Stimulated activated CD4-positive, alpha-beta T cell treated with anti-CD3 and anti-CD28 coated beads, Interleukin-12 subunit alpha, Interleukin-12 subunit beta, amount 100 ng/mL, for 48 hours (primary cell): ENCODE measurements at regions not wholly inside any gene's neighbourhood (a gene's known extent, or its start where the extent isn't known, plus 50 kb on each side); places are given as distances from the start of the nearest gene placed in this dataset.

Experiments used
- DNase-seq, 3 donors: peaks; one replicate each; pipeline ENCODE4 v3.0.0-alpha.2; 2020; ENCODE audit warnings: low read depth in 2 of 3, low spot score in 1 of 3

DNA sequence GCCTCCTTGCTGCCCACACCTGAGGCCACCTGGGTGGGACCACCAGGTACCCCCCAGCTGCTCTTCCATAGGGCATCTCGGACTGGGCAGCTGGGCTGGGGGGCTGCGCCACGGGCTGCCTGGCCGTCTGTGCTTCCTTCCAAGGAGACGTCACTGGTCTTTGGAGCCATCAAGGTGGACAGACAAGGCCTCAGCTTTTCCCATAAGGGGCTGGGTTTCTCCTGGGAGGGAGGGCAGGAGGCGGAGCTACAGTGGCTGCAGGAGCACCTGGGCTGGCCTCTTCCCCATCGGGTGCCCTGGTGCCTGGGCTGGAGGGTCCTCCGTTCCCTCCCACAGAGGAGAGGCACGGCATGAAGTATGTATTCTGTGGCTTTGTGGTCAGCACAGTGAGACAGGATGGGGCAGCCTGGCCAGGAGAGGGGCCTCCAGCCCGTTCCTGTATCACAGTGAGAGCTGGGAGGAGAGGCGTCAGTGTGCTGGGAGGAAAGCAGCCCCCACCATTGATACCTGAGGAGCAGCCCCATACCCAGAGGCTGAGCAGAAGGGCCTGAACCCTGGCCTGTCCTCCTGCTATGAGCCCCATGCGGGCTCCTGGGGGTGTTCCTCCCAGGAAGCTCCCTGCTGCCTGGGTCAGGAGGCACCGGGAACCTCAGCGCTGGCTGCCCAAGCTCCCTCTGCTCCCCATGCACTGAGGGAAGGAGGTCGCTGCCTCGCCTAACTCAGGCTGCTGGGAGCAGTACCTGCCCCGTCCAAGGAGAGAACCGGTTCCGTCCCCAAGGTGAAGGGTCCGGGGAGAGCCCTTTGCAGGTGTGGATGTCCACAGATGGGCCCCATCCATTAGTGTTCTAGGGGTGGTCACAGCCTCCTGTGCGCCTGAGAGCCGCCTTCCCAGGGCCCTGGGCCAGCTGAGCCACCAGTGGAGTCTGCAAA is 1075.0 kb downstream of the BRD1 start:
- no peak for DNase-seq

DNA sequence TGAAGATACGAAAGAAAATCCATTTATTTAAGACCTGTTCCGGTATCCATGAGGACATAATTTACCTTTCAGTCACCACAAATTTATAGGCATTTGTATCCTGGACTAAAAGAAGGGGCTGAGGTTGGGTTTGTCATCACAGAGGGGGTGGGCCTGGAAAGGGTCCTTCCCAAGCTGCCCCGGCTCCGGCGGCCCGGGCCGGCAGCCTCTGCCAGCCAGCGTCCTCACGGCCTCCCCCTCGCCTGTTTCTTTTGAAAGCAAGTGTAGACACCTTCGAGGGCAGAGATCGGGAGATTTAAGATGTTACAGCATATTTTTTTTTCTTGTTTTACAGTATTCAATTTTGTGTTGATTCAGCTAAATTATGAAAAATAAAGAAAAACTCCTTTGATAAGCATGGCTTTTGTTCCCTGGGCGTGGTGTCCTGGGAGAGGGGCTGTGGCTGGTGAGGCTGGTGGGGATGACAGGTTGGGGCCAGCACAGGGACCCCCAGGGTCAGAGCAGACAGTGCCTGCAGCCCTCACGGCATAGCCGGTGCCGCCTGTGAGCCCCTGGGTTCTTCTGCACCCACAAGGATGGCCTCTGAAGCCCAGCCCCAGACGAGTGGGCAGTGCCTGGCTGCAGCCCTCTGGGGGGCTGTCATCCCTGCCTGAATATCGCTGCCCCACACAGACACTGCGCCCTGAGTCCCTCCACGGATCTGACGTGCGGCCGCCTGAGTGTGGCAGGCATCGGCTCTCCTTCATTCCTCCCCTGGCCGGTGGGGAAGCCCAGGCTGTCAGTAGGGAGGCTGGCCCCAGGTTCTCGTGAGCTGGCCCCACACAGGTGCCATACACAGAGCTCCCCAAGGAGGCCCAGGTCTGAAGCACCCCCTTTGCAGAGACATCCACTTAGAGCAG is 1075.9 kb downstream of the BRD1 start:
- no peak for DNase-seq

DNA sequence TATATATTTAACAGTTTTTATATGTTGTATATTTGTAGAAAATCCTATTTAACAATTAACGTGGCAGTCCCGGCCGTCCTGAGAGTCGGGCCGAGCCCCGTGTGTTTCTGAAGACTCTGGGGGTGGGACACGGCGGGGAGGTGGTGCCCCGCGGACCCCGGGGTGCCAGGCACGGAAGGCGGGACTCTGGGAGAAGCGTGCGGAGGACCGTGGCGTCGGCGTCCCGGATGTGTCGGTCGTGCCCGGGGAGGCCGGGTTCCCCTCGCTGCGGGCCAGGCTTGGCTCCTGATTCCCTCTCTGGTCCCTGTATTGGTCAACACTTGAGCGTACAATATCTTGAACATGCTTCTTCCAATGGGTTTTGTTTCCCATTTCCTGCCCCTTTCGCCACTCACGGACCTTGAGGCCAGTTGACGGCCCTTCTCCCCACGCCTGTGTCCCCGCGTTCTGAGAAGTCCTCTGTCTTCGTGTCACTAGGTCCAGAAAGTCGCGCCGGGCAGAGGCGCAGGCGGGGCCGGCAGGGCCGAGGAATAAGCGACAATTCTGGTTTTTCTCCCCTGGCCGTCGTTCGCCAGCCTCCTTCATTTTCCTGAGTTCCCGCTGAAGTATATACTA is 1076.7 kb downstream of the BRD1 start:
- DNase-seq, result no peak

DNA sequence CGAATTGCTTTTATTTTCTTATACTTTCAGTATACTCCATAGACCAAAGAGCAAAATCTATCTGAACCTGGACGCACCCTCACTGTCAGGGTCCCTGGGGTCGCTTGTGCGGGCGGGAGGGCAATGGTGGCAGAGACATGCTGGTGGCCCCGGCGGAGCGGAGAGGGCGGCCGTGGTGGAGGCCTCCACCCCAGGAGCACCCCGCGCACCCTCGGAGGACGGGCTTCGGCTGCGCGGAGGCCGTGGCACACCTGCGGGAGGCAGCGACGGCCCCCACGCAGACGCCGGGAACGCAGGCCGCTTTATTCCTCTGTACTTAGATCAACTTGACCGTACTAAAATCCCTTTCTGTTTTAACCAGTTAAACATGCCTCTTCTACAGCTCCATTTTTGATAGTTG is 1077.4 kb downstream of the BRD1 start:
- DNase-seq, result no peak

DNA sequence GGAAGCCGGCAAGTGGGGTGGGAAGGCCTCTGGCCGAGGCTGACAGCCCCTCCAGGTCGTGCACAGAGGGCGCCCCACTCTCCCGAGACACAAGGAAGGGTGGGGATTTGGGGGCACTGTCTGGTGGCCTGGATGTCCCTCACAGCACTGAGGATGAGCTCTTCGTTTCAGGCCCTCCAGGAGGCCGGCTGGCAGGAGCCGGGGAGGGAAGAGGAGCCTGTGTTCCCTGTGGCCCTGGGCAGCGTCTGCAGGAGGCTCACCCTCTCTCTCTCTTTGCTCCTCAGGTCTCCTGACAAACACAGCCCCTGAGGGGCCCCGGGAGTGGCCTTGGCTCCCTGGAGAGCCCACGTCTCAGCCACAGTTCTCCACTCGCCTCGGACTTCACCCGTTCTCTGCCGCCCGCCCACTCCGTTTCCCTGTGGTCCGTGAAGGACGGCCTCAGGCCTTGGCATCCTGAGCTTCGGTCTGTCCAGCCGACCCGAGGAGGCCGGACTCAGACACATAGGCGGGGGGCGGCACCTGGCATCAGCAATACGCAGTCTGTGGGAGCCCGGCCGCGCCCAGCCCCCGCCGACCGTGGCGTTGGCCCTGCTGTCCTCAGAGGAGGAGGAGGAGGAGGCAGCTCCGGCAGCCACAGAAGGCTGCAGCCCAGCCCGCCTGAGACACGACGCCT is 1078.0 kb downstream of the BRD1 start:
- DNase-seq, result no peak

DNA sequence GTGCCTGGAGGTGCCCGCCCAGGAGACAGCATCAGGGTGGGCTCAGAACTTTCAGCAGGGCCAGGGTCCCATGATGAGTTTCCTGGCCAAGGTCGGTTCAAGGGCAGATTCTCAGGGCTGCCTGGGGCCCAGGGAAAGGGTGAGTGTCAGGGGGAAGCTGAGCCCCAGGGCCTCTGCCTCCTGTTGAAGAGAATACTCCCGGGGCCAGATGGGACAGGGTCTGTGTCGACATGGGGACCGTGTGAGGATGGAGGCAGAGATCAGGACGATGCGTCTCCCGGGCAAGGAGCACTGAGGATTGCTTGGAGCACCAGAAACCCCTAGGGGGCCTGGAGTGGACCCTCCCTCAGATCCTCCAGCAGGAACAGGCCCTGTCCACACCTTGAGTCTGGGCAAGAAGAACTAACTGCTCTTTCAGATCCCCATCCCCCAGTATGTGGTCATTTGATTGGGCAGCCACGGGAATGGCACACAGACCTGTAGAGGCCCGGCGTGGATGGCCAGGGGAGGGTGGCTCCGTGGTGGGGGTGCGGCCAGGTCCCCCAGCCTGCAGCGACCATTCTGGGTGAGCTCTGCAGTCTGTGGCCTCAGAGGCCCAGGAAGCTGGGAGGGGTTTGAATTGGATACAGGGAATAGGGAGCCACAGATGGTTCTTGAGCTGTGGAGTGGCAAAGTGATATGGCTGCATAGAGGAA is 1078.7 kb downstream of the BRD1 start:
- DNase-seq, result no peak

DNA sequence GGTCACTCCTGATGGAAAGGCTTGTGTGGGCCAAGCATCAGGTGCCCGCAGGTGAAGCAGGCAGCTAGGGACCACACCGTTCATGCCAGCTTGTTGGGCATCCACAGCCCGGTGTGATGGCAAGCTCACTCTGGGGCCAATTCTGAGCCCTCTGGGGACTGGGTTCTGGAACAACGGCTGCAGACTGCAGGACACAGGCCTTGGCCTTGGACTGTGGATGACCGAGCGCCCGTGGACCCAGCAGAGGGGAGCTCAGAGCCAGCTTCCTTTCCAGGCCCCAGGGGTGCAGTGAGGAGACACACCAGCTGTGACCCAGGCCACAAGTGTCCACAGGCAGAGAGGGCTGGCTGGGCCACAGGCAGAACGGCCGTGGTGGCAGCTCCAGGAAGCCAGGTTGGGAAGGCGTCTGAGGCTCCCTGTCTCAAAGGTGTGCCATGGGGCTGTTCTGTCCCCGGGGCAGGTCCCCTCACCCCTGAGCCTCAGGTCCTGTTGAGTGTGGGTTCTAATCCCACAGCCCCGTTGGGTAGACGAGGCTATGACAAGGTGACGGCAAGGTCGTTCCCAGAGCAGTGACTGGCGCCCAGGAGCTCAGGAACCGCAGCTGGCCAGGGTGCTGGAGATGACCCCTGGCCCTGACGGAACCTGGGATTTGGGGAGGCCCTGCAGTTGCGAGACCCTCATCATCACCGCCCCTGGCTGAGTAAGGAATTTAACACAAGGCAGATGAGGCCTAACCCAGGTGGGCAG is 1079.4 kb downstream of the BRD1 start:
- DNase-seq, result no peak

DNA sequence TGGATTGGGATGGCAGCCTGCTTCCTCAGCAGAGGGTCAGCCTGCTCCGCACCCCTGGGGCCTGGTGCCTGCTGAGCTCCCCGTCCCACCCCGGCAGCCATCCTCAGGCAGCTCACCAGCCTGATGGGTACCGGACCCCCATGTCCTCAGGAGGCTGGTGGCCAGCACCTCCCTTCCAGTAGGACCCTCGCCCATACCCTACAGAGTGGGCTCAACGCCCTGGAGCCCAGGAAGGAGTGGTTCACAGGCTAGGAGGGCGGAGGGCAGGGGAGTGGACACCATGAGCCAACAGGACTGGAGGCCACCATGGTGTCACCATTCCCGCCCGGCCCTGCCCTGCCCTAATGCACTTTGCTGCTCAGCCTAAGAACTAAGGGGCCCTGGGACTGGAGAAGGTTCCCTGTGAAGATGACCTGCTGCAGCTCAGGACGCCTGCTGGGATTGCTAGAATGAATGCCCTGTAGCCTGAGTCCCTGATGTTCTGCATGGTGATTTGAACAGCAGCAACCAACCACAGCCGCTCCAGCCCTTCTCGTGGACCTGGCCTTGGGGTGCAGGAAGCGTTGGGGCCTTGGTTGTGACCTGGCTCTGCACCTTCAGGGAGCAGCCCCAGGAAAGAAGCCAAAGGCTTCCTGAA is 1080.8 kb downstream of the BRD1 start:
- no peak for DNase-seq

DNA sequence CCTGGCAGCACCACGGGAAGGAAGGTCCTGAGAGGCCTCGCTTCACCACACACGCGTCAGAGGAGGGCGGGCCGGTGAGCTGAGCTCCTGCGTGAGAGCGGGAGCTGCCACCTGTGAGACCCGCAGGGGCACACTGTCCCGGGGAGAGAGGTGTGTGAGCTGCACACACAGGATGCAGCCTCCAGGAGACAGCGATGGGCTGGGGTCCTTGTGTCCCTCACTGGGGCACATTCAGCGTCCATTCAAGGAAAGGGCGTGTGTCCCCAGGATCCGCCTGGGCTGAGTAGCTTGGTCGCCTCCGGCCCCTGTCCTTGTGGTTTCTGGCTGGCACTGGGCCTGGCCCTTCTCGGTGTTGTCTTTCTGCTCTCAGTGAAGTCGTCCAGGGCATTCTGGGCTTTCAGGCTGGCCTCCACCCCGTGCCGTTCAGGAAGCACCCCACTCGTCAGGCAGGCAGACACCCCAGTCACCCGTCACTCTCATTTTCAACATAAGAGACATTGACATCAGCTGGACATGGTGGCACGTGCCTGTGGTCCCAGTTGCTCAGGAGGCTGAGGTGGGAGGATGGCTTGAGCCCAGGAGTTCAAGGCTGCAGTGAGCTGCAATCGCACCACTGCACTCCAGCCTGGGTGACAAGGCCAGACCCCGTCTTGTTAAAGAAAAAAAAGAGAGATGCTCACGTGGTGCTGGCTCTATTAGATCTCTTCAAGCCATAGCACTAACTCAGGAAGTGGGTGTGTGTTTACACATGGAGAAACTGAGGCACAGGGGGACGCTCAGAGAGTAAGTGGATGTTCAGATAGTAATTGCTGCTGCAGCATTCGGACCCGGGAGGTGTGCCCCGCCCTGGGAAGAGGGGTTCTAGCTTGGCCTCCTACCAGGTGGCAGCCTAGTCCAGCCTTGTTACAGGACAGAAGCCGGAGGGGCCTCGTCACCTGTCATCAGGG is 1081.6 kb downstream of the BRD1 start:
- DNase-seq, result no peak

DNA sequence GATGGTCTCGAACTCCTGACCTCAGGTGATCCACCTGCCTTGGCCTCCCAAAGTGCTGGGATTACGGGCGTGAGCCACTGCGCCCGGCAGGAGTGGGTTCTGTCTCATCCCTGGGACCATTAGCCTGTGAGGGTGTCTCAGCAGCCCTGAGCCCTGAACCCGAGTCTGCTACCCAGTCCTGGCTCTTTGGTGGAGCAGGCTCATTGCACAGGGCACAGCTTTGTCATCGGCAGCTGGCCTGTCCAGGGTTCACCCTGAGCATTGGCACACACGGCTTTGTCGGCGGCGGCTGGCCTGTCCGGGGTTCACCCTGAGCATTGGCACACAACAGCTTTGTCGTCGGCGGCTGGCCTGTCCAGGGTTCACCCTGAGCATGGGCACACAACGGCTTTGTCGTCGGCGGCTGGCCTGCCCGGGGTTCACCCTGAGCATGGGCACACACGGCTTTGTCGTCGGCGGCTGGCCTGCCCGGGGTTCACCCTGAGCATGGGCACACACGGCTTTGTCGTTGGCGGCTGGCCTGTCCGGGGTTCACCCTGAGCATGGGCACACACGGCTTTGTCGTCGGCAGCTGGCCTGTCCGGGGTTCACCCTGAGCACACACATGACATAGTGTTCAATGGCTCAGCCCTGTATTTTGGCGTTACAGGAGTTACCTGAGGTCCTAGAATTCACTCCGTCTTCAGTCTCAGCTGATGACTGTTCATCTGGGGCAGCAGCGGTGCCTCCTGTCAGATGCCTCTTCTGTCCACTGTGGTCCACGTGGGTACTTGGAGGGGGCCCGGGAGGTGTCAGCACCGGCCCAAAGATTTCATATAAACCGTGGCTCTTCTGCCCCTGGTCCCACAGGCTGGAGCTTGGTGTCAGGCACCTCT is 1082.5 kb downstream of the BRD1 start:
- no peak for DNase-seq

DNA sequence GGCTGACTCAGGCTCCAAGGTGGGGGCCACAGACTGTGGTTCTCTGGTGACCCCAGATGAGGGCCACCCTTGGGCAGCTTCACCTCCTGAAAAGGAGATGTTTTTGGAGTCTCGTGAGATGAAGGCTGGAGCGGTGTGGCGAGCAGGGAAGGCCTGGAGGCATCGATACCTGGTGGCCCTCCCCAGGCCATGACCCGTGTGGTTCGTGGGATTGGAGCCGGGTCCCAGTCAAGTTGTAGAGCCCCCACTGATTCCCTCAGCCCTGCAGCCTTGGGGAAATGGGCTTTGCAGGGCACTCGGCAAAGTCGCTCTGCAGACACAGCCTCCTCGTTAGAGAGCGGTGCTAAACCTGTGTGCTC is 1083.4 kb downstream of the BRD1 start:
- DNase-seq, result no peak

DNA sequence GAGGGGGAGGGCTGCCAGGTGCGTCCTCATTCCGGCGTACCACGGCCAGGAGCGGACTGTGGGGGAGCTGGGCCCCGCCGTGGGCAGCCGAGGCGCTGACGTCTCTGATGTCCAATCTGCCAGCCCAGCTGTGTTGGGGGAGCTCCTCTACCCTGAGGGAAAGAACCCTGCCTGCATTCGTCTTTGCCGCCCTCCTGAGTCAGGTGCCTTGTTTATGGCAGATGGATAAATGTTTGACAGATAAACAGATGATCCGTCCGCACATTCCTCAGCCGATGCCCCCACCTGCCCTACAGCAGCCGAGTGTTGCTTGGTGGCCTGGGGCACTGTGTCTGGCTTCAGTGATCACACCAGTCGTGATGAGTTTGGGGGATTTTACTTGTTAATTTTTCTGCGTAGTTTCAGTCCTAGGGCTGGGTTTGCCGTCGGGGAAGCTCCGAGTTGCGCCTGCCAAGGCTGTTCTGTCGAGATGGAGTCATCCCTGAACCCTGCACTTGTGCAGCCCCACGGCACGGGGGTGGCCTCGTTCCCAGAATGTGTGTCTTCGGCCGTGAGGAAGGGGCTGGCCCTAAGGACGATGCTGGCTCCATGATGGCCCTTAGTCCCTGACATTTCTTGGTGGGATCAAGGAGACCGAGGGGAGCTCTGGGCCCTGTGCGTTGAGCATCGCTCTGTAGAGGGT is 1083.9 kb downstream of the BRD1 start:
- no peak for DNase-seq

DNA sequence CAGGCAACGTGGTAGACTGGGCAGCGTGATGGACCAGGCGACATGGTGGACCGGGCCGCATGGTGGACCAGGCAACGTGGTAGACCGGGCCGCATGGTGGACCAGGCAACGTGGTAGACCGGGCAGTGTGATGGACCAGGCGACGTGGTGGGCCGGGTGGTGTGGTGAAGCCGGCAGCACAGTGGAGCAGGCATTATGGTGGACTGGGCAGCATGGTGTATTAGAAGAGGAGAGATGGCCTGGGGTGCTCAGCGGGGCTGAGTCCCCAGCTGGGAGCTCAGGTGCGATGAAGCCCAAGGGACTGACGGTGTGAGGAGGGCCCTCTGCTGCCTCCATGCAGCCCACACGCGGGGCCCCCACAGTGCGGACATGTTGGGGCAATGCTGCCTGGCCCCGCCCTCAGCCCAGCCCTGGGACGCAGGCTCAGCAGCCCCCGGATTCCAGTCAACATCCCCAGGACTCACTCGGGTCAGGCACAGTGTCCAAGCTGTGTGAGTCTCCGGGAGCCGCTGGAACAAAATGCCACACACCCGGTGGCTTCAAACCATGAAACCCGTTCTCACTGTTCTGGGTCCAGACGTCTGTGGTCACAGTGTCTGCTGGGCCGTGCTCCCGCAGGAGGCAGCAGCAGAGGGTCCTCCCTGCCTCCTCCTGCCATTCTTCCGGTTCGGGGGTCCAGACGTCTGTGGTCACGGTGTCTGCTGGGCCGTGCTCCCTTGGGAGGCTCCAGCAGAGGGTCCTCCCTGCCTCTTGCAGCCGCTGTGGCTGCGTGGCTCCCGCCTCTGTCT is 1084.9 kb downstream of the BRD1 start:
- DNase-seq, result no peak

DNA sequence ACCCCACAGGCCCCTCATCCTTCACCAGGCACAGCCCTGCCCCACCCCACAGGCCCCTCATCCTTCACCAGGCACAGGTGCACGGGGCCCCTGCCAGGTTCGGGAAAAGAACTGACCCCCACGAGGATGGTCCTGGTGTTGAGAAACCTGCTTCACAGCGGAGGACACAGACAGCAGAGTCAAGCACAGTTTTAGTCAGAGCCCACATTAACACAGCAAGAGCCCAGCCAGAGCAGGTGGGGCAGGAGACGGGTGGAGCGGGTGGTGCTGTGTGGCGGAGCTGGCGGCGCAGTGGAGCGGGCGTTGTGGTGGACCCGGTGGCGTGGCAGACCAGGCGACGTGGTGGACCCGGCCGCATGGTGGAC is 1085.5 kb downstream of the BRD1 start:
- DNase-seq, result no peak

DNA sequence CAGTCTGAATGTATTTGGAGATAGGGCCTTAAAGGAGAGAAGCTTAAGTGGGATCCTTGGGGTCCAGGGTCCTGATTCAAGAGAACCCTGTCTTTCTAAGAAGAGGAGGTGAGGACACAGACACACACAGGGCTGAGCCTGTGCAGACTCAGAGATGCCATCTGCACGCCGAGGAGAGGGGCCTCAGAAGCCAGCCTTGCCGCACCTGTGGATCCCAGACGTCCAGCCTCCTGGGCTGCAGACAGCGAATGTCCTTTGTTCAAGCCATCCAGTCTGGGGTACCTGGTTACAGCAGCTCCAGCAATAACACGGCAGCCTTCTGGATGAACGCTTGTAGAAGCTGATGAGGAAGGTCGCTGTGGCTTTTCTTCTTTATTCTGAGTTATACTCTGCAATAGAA is 1086.1 kb downstream of the BRD1 start:
- DNase-seq, result no peak
